Astrocyte (in vitro differentiated cells and primary cell): ENCODE measurements at regions not wholly inside any gene's neighbourhood (a gene's known extent, or its start where the extent isn't known, plus 50 kb on each side); places are given as distances from the start of the nearest gene placed in this dataset.

Experiments
- EZH2 ChIP-seq: IDR thresholded peaks from 2 replicates; pipeline ENCODE4 v1.6.1; 2012; ENCODE audit warnings: mild to moderate bottlenecking, low read length, inconsistent platforms; ENCODE audit not compliant: insufficient read depth
- TF ChIP-seq, protein P1 (sequence below): IDR thresholded peaks from 2 replicates; pipeline ENCODE4 v1.5.1; 2011; ENCODE audit warnings: low read depth, mild to moderate bottlenecking, inconsistent platforms, low read length, moderate library complexity; ENCODE audit not compliant: insufficient read depth

DNA sequence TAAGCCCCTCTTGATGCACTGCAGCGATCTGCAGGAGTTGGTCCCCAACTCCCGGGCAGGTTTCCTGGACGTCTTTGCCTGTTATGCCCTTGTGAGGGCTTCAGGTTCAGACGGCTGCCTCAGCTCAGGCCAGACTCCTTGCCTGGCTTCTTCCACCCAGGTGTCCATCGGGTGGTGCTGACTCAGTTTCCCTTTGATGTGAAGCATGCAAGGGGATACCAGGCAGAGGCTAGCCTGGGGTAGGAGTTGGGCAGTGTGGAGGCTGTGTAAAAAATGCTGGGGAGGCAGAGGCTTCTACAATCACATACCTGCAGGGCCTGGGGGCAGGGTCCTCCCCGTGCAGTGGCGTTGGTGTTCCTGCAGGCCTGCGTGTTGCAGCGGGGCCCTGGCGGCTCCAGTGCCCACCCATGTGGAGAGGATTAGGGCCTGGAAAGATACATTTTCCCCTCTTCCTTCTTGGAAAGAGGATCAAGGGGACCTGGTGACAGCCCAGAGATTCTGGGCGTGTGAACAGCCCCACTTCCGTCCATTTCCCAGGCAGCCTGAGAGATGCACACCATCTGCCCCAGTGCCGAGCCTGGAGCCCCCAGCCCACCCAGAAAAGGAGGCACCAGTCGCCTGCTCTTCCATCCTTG lies 338.3 kb downstream of the DYSF start:
- TF ChIP-seq, protein P1, sequence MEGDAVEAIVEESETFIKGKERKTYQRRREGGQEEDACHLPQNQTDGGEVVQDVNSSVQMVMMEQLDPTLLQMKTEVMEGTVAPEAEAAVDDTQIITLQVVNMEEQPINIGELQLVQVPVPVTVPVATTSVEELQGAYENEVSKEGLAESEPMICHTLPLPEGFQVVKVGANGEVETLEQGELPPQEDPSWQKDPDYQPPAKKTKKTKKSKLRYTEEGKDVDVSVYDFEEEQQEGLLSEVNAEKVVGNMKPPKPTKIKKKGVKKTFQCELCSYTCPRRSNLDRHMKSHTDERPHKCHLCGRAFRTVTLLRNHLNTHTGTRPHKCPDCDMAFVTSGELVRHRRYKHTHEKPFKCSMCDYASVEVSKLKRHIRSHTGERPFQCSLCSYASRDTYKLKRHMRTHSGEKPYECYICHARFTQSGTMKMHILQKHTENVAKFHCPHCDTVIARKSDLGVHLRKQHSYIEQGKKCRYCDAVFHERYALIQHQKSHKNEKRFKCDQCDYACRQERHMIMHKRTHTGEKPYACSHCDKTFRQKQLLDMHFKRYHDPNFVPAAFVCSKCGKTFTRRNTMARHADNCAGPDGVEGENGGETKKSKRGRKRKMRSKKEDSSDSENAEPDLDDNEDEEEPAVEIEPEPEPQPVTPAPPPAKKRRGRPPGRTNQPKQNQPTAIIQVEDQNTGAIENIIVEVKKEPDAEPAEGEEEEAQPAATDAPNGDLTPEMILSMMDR = no peak
- no peak for TF ChIP-seq EZH2
